ENCODE measurements at regions not wholly inside any gene's neighbourhood (a gene's known extent, or its start where the extent isn't known, plus 50 kb on each side); places are given as distances from the start of the nearest gene placed in this dataset.

DNA sequence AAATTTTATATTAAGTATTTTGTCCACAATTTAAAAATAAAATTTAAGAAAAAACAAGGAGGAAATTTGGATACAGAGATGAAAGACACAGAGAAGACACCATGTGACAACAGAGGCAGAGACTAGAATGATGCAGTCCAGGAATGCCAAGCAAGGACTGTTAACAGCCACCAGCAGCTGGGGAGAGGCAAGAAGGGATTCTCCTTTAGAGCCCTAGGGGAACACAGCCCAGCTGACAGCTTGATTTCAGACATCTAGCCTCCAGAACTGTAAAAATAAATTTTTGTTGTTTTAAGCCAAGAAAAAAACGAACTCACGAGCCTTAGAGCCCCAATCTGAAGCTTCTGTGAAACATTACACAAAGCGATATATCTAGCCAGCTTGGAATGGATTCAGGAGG lies 198.5 kb downstream of the ZNF648 start:
- Histone ChIP-seq H3K4me1 (ENCODE audit: low read depth) (no peaks in the 10 kb centered on the region), H3K9me3 (ENCODE audit: low read depth) (no peaks in the 10 kb centered on the region), H3K4me3 (no peak overlapping the region), H3K36me3 (no peaks in the 10 kb centered on the region), H3K27ac (no peak overlapping the region), H3K27me3 (no peaks in the 10 kb centered on the region)
- no peak for DNase-seq (ENCODE audit: low read depth in 1 of 2, low spot score in 1 of 2)
- TF ChIP-seq, protein P1, sequence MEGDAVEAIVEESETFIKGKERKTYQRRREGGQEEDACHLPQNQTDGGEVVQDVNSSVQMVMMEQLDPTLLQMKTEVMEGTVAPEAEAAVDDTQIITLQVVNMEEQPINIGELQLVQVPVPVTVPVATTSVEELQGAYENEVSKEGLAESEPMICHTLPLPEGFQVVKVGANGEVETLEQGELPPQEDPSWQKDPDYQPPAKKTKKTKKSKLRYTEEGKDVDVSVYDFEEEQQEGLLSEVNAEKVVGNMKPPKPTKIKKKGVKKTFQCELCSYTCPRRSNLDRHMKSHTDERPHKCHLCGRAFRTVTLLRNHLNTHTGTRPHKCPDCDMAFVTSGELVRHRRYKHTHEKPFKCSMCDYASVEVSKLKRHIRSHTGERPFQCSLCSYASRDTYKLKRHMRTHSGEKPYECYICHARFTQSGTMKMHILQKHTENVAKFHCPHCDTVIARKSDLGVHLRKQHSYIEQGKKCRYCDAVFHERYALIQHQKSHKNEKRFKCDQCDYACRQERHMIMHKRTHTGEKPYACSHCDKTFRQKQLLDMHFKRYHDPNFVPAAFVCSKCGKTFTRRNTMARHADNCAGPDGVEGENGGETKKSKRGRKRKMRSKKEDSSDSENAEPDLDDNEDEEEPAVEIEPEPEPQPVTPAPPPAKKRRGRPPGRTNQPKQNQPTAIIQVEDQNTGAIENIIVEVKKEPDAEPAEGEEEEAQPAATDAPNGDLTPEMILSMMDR (IDR thresholded peaks at IDR 0.05; ENCODE audit: low read depth, low read length): no peak

DNA sequence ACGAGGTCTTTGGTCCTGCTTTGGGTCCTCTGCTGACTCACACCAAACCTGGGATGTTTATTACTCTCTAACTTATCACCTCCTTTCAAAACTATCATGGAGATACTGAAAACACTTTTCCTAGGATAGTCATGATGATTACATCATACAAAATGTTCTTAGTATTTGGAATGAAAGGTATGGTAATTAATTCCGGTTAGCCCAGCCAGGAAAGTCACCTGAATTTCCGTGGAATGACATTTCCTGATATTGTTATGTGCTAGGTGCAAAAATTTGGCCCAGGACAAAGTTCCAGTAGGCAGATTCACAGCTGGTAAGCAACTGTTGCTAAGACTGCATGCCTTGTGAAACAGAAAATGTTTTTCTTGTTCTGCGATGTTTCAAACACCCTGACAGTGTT lies 203.4 kb downstream of the ZNF648 start:
- TF ChIP-seq, protein P1 (IDR thresholded peaks at IDR 0.05; ENCODE audit: low read depth, low read length): no peak
- no peak for DNase-seq (ENCODE audit: low read depth in 1 of 2, low spot score in 1 of 2)
- H3K4me1 ChIP-seq (ENCODE audit: low read depth): no peaks in the 10 kb centered on the region
- H3K36me3 ChIP-seq: no peaks in the 10 kb centered on the region
- no peak overlapping the region for H3K27ac ChIP-seq
- H3K27me3 ChIP-seq: no peaks in the 10 kb centered on the region
- no peak overlapping the region for H3K4me3 ChIP-seq
- no peaks in the 10 kb centered on the region for H3K9me3 ChIP-seq (ENCODE audit: low read depth)
